ENCODE measurements at regions not wholly inside any gene's neighbourhood (a gene's known extent, or its start where the extent isn't known, plus 50 kb on each side); places are given as distances from the start of the nearest gene placed in this dataset.

DNA sequence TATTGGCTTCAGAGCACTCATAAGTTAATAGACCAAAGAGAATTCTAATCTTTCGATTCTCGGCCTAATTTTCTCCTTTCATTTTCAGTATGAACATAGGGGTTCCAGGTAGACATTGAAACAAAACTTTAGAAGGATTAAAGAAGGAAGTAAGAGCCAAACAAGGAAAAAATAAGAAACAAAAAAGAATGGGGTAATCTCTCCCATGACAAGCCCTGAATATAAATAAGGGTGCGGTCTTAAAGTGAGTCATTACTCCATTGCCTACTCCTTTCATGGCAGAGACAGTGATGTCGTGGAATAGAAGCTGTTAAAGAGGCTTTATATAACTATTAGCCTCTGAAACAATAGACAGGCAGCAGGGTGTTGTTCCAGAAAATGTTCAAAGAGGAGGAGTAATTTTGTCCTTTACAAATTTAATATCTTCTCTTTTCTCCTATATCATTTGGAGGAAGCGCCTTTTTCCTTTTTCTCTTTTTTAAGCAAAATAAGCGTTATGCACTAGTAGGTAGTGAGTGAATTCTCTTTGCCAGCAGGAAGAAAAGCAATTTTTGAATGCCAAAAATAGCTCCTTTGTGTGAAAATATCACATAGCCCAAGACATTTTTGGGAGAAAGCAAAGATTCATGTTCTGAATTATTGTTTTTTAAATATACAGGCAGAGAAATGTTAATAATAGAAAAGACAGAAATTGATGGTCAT is 607.9 kb upstream of the KCNMB2 start:
- no peak for DNase-seq

DNA sequence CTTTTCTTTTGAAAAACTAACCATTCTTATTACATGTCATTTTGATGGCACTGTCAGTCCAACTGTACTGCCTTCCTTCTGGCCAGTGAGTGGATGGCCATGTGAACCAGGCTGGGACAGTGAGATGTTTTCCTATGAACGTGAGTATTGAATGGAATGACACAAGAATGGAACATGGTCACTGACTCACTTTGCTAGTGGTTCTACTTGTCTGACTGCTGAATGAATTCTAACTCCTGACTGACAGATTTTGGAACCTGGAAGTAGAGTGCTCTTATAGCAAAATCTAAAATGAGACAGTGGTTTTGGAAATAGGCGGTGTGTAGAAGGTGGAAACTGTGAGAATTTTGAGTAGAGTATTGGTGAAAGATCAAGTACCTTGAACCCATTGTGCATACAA is 606.9 kb upstream of the KCNMB2 start:
- DNase-seq: no peak

DNA sequence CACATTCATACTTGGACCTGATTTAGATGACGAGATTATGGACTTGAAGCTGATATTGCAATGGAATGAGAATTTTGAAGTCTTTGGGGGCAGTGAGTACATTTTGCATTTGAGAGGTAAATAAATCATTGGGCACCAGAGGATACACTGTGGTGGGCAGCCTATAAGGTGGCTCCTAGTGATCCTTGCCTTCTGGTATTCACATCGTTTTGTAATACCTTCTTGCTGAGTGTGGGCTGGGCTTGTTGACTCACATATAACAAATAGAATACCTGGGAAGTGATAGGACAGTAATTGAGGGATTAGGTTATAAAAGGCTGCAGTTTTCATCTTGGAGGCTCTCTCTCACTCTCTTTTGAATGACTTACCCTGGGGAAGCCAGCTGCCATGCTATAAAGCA is 605.5 kb upstream of the KCNMB2 start:
- DNase-seq: no peak

DNA sequence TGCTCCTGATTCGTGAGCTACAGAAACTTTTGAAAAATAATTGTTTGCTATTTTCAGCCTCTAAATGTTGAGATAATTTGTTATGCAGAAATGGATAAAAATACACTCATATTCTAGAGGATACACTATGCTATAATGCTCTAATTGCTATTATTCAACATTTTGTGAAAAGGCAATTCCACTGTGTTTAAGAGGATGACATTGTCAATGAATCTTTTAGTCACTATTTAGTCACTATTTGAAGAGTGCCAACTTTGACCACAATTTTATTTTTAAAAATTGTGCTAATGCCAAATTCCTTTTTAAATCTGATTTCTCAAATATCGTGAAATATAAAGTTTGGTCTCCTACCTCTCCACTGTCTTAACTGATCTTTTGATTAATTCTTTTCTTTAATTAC is 604.9 kb upstream of the KCNMB2 start:
- DNase-seq: no peak

DNA sequence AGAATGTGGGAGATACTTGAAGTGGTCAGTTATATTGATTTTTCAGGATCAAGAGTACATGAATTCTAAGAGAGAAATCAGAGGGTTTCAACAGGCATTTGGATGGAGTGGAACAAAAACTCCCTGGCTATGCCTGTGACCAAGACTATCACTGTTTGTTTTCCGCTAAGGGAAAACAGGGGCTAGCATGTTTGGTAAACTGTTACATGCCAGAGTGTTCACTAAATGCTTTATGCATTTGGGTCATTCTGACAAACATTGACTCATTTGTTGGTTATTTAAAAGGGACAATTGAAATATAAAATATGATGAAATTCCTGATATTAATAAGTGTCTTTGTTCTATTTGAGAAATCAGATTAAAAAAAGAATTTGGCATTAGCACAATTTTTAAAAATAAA is 603.9 kb upstream of the KCNMB2 start:
- DNase-seq: no peak

DNA sequence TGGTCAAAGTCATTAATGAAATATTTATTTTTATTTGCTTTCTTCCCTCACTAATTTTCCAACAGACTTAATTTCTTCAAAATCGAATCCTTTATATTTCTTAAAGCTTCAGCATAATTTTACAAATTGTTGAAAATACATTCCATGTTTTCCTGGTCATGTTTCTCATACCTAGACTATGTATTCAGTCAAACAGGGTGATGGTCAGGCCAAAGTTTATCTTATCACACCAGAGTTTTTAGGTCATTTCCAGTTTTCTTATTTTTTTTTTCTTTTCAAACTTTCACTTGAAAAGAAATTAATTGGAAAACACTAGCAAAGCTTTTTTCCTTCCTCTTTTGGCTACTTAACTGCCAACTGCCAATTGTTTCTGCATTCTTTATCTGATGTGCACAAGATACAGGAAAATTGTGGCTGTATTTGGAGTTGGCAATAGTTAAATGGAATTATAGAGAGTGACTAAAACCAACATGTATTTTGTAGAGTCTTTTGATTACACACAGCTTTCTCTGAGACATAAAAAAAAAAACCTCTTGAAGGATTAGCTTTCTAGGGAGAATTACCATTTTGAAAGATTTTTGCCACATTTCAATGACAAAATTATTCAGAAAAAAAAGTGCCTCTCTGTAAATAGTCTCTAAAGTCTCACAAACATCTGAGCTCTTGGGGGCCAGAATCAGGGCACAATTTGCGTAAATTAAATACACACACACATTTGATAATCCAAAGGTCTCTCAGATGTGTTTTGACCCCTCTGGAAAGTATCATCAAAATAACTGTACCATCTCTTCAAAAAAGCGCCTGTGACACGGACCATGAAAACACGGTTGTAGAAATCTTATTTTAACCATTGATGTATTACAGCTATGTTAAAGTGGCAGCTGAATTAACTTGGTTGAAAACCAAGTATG is 603.2 kb upstream of the KCNMB2 start:
- DNase-seq: no peak

DNA sequence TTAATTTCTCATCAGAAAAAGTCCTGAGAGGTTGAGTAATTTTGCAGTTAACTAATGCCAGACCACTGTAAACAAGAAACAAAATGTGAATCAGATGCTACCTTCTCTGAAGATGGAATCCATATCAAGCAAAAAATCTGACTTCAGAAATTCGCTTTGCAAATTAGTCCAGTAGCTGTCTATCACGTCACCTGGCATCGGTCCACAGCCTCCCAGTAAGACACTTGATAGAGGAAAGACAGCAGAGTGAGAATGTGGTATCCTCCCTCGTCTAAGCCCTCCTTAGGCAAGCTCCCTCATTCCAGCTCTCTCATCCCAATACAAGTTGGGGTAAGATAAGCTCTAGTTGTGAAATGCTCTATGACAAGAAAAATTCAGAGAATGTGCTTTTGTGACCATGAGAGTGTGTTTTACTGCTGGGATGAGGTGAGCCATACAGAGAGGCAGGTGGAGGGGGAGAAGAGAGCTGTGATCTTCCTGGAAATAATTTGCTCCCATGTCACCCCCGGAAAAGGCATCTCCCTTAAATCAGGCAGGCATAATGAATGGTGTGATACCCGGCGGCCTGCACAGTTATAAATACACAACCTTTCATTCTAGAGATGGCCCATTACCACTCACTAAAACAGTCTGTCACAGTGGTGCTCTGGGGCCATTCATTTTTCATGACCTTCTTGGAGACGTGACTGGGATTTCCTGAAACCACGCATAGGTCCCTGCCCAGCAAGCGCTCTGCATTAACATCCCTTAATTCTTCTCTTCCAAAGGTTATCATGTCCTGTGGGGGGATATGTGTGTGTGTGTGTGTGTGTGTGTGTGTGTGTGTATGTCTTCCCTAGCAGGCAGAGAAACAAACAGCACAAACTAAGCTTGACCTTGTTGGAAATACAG is 602.0 kb upstream of the KCNMB2 start:
- DNase-seq: no peak

DNA sequence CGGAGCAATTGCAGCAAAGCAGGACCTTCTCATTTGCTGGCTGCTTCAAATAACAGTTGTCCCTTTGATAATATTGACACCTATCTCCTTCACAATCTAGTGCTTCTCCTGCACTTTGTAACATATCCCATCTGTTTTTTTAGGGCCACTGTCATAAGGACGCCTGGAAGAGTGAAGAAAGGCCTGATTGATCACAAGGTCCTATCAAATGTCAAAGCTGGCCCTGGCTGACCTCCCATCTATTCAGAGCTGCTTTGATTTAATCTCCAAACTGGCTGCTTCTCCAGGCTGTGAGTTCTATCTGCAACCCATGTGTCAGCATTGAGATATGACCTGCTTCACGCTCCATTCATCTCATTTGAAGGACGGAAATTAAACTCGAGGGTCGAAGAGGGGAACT is 601.2 kb upstream of the KCNMB2 start:
- DNase-seq: no peak

DNA sequence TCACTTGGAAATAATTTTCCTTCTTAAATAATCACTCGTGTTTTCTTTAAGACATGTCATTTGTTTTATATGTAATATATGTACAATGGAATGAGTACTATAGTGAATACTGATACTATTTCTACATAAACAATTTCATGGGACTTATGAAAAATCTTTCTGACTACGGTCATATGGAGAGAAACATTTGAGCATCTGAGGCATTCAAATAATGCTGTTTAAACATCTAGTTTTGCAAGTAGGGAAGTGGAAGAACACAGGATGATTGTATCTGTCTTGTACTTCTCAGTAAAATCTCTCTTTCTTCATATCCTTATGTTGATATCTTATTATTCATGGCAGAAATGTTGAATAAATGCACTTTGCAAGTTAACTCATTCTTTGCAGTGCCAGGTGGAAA is 599.5 kb upstream of the KCNMB2 start:
- no peak for DNase-seq

DNA sequence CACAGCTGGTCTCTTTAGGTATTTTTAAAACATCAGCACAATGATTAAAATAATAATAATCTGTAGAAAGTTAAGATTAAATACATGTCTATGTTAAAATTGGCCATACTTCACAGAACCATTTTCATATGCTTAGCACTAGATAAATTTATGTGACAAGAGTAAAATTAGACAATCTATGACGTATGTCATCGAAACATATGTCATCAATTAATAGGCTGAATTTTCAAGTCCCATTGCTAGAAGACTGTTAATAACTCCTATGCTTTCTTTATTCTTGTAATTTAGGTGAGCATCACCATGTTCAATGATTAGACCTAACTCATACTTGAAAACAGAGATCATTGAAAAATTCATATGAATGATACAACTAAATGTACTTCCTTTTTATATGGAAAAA is 593.3 kb upstream of the KCNMB2 start:
- DNase-seq: no peak

DNA sequence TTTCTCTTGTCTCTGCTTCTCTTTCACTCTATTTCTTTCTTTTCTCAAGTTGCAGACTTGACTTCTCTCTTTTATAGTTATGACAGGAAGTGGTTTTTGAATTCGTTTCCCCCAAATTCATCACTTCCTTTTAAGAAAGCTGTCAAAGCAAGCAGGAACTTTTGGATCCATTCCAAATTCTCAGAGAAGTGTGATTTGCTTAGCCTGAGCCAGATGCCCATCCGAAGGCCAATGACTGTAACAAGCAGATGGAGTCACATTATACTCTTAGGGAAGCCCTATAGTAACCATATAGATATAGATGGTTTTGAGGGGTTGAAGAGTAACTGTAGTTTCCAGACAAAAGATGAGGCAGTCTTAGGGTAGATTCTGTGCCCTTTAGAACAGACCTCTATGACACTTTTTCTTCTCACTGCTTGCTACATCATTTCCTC is 592.0 kb upstream of the KCNMB2 start:
- DNase-seq: no peak

DNA sequence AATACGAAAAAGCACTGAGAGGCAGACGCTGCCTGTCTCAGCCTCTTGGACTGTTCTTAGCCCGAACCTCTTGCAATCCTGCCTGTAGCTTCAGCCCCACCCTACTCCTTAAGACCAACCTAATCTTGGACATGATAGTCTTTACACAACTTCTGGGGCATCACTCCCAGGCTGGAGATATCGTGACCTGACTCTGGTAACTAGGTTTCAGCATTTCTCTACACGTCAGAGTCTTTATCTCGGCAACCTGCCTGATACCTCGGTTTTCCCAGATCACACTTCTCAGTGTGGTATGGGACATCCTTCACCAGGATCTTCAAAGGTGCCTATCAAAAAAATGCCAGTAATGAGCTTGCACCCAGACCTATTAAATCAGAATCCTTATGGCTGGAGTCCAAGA is 590.2 kb upstream of the KCNMB2 start:
- DNase-seq: no peak

DNA sequence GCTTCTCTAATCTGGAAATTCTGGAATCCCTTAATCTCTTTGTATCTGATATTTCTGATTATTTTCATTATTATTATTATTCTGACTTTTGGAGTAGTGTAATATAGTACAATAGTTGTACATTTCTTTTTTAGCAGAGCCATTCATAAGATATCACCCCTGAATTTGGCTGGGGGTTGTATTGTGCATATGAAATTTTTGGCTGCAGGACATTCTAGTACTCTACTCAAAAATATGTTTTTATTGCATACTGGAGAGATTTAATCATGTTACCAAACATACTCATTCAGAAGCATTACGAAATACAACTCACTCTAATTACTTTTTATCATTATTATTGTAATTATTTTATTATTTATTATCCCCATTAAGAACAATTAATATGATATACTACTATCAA is 589.7 kb upstream of the KCNMB2 start:
- no peak for DNase-seq

DNA sequence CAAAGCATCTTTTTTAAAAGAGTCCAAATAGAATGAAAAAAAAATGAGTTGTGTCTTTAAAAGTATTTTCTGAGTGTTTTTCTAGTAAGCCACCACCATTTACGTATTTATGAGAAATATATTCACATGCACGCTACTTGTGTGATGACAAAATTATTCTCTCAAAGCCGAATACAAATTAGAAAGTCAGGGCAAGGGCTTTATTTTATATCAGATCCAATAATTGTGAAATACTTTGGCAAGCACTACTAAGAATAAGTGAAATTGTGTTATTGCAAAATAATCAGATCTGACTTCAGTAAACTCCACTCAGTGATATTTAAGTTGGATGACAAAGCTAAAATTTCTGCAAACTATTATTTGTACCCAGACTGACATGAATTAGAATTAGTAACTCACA is 589.3 kb upstream of the KCNMB2 start:
- DNase-seq: no peak

DNA sequence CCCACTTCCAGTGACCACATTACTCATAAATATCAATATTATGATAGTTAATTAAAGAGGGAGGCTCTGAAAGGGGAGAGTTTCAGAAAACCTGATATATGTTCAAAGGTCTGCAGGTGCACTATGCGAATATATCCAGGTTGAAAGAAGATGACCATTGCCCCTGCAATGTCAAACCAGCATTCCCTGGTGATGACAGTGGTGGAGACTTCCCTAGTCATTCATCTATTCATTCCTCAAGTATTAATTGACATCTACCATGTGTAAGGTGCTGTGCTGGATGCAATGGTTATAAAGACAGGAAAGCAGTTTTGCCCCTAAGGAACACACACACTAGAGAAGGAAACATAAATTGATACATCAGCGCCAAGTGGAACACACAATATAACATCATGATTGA is 588.3 kb upstream of the KCNMB2 start:
- DNase-seq: no peak

DNA sequence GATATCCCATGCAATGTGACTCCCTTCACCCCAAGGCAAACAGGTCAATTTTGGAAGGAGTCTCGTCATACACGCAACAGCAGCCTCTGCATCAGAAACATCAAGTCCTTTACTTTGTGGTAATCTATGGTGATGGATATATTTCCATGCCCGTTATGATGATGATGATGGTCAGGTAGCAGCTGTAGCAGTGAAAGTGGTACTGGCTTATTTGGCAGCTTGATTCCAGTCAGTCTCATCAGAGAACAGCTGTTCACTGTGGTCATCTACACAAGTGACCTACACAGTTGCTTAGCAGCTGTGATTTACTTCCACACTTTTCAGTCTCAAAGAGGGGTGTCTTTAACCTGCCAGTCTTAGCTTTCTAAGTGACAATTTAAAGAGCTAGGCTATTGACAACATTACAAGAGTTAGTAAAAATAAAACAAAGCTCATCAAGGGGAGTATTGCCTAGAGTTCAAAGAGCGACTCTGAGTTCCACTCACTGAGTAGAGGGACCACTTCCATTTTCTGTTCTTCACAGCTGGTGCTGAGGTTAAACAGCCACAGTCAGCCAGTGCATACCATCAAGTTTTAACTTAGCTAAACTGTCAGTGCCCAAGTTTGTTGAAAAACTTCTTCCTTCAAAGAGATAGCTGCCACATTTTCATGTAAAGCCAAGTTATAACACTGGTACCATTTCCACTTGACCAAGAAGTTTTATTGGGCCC is 587.4 kb upstream of the KCNMB2 start:
- DNase-seq: no peak

DNA sequence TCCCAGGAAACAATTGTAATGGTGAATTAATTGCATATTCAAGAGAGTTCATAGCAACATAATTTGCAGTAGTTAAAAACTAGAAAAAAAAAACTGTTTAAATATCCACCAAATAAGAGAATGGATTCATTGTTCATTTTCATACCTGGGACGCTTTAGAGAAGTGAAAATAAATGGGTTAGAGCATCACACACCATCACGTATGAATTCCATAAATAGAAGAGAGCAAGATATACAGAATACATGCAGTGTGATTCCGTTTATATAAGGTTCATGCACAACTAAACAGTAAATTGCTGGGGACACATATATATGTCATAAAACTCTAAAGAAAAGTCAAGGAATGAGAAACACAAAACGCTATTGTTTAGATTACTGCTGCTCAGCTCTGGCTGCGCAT is 577.0 kb upstream of the KCNMB2 start:
- no peak for DNase-seq

DNA sequence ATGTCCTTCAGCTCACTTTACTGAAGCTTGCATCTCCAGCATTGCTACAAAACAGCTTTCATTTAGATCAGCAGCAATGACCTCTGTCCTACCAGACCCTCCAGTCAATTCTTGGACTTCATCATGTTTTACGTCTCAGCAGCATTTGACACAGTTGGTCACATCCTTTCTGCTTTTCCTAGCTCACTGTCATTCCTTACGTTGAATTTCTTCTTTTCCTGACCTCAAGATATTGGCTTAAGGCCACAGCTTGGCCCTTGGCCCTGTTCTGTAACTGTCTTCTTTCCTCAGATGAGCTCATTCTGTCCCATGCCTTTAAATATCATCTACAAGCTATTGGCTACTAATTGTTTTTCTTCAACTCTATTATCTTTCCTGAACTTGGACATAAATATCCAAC is 576.2 kb upstream of the KCNMB2 start:
- DNase-seq: no peak

DNA sequence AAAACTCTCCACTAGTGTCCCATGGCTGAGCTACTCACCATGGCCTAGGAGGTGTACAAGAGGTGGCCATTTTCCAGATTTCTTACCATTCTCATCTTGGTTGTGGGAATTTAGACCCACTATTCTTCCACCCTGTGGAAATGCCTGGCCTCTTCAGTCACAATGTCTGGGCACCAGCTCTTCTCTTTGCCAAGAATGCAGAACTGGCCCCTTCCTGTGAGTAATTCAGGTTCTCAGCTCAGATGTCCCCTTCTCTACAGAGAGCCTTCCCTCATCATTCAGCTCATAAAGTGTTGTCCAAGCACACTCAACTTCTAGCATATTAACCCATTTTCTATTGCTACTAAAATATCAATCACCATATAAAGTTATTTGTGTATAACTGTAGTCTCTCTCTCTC is 575.5 kb upstream of the KCNMB2 start:
- DNase-seq: no peak

DNA sequence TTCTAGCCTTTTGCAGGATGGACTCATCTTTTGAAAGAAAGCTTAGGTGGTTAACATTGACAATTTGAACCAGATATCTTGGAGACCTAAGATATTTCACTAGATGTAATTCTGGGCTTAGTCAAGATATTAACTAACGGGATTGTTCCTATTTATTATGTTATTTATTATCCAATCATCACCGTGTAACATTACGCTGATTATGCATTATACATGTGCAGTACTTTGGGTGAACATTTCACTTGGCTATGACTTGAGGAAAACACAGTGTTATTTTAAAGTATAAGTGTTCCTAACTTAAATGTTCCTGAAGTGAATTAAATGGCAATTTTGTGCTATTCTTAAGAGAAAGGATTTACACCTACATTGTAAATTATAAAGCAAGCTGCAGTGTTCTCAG is 574.5 kb upstream of the KCNMB2 start:
- no peak for DNase-seq

DNA sequence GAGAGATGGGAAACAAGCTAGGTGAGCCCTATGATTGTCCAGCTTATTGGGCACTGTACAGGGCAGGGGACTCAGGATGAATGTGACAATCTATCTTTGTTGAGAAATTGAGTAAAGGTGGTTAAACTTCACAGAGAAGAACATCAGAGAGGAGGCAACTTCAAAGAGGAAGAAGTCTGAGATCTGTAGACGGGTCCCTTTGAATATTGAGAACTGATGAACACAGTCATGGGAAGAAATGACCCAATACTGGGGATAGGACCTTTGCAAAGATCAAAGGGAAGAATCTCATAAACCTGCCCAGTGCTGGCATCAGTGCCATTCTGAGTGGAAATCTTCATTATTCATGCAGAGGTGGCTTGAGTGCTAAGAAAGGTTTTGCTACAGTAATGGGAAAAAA is 569.7 kb upstream of the KCNMB2 start:
- no peak for DNase-seq

DNA sequence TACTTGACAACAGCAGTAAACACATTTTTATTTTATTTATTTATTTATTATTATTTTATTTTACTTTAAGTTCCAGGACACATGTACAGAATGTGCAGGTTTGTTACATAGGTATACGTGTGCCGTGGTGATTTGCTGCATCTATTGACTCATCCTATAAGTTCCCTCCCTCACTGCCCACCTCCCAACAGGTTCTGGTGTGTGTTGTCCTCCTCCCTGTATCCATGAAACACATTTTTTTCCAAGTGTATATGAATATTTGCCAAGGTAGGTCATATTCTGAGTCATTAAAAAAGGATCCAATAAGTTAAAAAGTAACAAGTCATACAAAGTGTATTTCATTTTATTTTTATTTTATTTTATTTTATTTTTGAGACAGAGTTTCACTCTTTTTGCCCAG is 567.3 kb upstream of the KCNMB2 start:
- DNase-seq: no peak

Data from hippocampal formation (tissue), 2 donors.